DOHH2 (cell line): ENCODE measurements at regions not wholly inside any gene's neighbourhood (a gene's known extent, or its start where the extent isn't known, plus 50 kb on each side); places are given as distances from the start of the nearest gene placed in this dataset.

Experiments used
- EZH2phosphoT487 ChIP-seq: fragments of 200-600 bp; sonication (generic); IDR thresholded peaks from 2 replicates; pipeline ENCODE4 v1.6.1; 2017; ENCODE audit warnings: borderline replicate concordance, mild to moderate bottlenecking, antibody characterized with exemption, low read length, moderate library complexity, mixed read lengths
- TF ChIP-seq, protein P1 (sequence below): fragments of 200-600 bp; sonication (generic); IDR thresholded peaks from one replicate; pipeline ENCODE4 v1.5.1; 2014; ENCODE audit warnings: antibody characterized with exemption, mild to moderate bottlenecking, low read depth, low read length; ENCODE audit not compliant: poor library complexity, severe bottlenecking

DNA sequence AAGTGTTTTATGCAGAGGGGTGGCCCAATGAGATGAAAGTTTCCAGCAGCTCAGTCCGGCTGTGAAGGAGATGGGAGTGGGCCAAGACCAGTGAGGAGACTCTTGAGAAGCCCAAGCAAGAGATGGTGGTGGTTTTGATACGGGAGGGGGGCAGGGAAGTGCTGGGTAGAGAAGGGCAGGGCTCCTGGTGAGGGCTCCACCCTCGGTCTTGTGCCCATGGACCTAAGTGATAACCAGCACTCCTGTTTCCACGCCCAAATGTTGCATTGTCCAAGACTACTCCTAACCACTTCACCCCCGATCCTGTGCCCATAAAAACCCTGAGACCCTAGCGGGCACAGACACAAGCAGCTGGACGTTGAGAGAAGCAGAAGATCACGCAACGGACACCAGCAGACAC, 140.9 kb downstream of the MIS18A start:
- TF ChIP-seq, protein P1, sequence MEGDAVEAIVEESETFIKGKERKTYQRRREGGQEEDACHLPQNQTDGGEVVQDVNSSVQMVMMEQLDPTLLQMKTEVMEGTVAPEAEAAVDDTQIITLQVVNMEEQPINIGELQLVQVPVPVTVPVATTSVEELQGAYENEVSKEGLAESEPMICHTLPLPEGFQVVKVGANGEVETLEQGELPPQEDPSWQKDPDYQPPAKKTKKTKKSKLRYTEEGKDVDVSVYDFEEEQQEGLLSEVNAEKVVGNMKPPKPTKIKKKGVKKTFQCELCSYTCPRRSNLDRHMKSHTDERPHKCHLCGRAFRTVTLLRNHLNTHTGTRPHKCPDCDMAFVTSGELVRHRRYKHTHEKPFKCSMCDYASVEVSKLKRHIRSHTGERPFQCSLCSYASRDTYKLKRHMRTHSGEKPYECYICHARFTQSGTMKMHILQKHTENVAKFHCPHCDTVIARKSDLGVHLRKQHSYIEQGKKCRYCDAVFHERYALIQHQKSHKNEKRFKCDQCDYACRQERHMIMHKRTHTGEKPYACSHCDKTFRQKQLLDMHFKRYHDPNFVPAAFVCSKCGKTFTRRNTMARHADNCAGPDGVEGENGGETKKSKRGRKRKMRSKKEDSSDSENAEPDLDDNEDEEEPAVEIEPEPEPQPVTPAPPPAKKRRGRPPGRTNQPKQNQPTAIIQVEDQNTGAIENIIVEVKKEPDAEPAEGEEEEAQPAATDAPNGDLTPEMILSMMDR: no peak
- no peak for TF ChIP-seq EZH2phosphoT487
